HG03565 (cell line): ENCODE measurements at regions not wholly inside any gene's neighbourhood (a gene's known extent, or its start where the extent isn't known, plus 50 kb on each side); places are given as distances from the start of the nearest gene placed in this dataset.

Source experiments
- ATAC-seq: cut with Tn5 transposase; IDR thresholded peaks from one replicate; pipeline ENCODE4 v1.9.1; 2021; ENCODE audit warnings: mild to moderate bottlenecking, moderate library complexity; ENCODE audit not compliant: unreplicated experiment

DNA sequence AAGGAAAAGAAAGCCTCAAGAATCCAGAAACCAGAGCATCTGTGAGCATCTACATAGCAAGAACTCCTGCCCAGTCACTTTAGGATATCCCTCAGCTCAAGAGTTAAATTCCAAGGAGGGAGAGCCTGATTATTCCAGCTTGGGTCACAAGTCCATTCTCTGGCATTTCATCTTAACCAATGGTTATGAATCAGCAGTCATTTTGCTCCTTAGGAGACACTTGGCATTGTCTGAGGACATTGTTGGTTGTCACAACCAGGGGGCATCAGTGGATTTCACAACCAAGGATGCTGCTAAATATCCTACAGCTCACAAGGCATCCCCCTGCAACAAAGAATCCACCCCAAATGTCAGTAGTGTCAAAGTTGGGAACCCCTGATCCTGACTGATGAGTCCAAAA, 51.0 kb upstream of the LMCD1 start:
- no peak for ATAC-seq

DNA sequence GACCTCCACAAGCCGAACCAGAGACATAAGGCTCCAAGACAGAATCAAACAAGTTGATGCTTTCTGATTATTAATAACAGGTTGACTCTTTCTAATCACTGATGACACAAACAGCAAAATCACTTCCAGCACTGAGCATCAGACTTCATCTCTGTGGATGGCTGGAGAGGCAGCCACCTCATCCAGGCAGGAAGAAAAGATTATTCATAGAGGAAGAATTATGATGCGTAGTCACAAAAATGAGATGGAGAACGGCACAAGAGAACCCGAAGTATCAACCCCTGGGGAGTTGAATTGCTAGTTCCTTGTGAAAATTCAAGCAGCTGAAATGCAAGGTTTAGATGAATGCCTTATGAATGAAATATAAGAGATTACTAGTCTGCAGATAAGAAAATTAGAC, 49.9 kb upstream of the LMCD1 start:
- ATAC-seq, result no peak
